ENCODE measurements at regions not wholly inside any gene's neighbourhood (a gene's known extent, or its start where the extent isn't known, plus 50 kb on each side); places are given as distances from the start of the nearest gene placed in this dataset.

DNA sequence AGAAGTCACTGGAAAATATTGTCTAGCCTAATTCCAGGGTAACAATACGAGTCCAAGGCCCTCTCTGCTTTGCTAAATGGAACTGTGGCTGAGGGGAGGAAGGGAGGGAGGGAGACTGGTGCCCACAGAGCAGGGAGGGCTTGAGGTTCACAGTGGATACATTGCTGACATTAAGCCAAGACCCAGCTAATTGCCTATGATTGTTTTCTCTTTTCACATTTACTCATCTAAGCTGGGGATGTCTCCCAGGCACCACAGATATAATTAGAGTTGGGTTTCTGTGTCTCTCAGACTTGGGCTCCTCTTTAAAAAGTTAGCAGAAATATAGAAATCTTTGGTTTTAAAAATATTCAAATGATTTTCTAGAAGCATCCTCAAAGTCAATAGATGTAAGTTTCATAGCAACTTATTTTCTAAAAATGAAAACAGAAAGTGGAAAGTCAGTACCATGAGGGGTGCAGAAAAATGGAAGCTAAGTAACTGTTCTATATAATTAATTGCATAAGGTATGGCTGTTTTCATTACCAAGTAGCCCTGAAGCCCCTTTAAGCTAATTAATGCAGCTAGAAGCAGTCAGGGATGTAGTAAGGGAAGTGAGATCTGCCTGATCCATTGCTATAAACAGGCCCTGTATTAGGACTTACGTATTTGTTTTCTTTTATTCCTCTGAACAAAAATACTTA, 259.8 kb downstream of the NDUFS4 start:
- Histone ChIP-seq H3K27me3 (replicated peaks; ENCODE audit: insufficient read depth) (peaks cover 14% of the 10 kb centered on the region), H3K4me1 (ENCODE audit: insufficient read depth) (no peaks in the 10 kb centered on the region), H3K4me2 (ENCODE audit: unreplicated experiment) (no peak overlapping the region), H2AFZ (no peak overlapping the region), H4K20me1 (ENCODE audit: insufficient read depth) (no peaks in the 10 kb centered on the region), H3F3A (ENCODE audit: insufficient read depth) (no peaks in the 10 kb centered on the region), H3K9me3 (ENCODE audit: low read depth) (no peaks in the 10 kb centered on the region), H3K36me3 (ENCODE audit: low read depth) (no peaks in the 10 kb centered on the region), H3K9ac (no peak overlapping the region), H3K9me2 (ENCODE audit: insufficient read depth) (no peaks in the 10 kb centered on the region), H3K4me3 (no peak overlapping the region), H3K27ac (no peak overlapping the region), H3K79me2 (ENCODE audit: insufficient read depth) (no peaks in the 10 kb centered on the region)
- TF ChIP-seq EZH2phosphoT487 (IDR thresholded peaks at IDR 0.05; ENCODE audit: insufficient read depth, low read depth) (no peak), EZH2 (IDR thresholded peaks at IDR 0.05; ENCODE audit: insufficient read depth, poor library complexity, severe bottlenecking) (no peak)
- 59 to 70% methylated on average over 2 of the region's 2 CpGs for WGBS, 2 experiments (ENCODE audit: low coverage in 1 of 2, low lambda C conversion rate in 2 of 2, missing lambda C conversion rate in 2 of 2)
- in situ Hi-C loops (cut with MboI): no loop called here
- DNase-seq: no peak

DNA sequence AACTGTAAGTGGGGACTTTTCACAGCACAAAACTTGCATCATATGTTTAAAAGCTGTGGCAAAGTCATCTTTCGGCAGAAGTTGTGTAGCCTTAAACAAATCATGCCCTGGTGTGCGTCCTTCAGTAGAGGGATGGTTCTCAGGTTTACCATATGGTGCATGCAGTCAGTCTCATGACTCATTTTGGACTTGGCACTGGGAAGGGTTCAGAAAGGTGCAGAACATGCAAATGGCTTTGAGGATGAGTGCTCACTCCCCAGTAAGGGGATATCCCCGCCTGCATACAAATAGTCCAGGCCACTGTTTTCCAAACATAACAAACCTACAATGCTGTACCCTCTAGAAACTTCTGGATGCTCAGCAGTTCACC, 260.3 kb downstream of the NDUFS4 start:
- no peaks in the 10 kb centered on the region for H3K36me3 ChIP-seq (ENCODE audit: low read depth)
- no peak for DNase-seq
- in situ Hi-C loops (cut with MboI): no loop called here
- H2AFZ ChIP-seq: no peak overlapping the region
- no peak overlapping the region for H3K4me3 ChIP-seq
- no peaks in the 10 kb centered on the region for H3F3A ChIP-seq (ENCODE audit: insufficient read depth)
- H3K9ac ChIP-seq: no peak overlapping the region
- WGBS, 2 experiments (ENCODE audit: low coverage in 1 of 2, low lambda C conversion rate in 2 of 2, missing lambda C conversion rate in 2 of 2): 92 to 98% methylated on average over 3 of the region's 3 CpGs
- H4K20me1 ChIP-seq (ENCODE audit: insufficient read depth): no peaks in the 10 kb centered on the region
- peaks cover 14% of the 10 kb centered on the region for H3K27me3 ChIP-seq (replicated peaks; ENCODE audit: insufficient read depth)
- H3K9me3 ChIP-seq (ENCODE audit: low read depth): no peaks in the 10 kb centered on the region
- TF ChIP-seq EZH2 (IDR thresholded peaks at IDR 0.05; ENCODE audit: insufficient read depth, poor library complexity, severe bottlenecking) (no peak), EZH2phosphoT487 (IDR thresholded peaks at IDR 0.05; ENCODE audit: insufficient read depth, low read depth) (no peak)
- H3K79me2 ChIP-seq (ENCODE audit: insufficient read depth): no peaks in the 10 kb centered on the region
- no peak overlapping the region for H3K4me2 ChIP-seq (ENCODE audit: unreplicated experiment)
- H3K9me2 ChIP-seq (ENCODE audit: insufficient read depth): no peaks in the 10 kb centered on the region
- no peaks in the 10 kb centered on the region for H3K4me1 ChIP-seq (ENCODE audit: insufficient read depth)
- no peak overlapping the region for H3K27ac ChIP-seq

DNA sequence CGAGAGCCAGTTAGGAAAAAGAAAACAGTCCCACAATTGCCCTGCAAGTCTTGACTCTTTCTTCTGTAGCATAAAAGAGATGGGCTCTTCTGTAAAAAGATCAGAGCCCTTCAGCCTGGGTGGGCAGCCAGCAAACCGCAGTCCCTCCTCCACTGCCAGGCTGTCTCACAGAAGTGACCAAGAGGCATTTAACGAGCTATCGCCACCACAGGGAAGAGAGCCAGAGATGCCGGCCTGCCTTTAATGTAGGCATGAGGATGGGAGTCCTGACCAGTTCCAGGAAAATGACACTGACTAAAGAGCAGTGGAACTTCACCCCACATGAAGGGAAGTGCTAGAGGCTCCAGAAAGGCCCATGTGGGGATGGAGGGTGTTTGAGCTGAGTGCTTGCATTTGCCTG, 264.6 kb downstream of the NDUFS4 start:
- Histone ChIP-seq H3K27ac (no peak overlapping the region), H2AFZ (no peak overlapping the region), H3K27me3 (replicated peaks; ENCODE audit: insufficient read depth) (no peaks in the 10 kb centered on the region; the same call in 1 of the 2 replicates), H3K4me1 (ENCODE audit: insufficient read depth) (no peaks in the 10 kb centered on the region), H3K9me2 (ENCODE audit: insufficient read depth) (no peaks in the 10 kb centered on the region), H3F3A (ENCODE audit: insufficient read depth) (no peaks in the 10 kb centered on the region), H3K4me3 (no peak overlapping the region), H3K79me2 (ENCODE audit: insufficient read depth) (no peaks in the 10 kb centered on the region), H3K9ac (no peak overlapping the region), H3K4me2 (ENCODE audit: unreplicated experiment) (no peak overlapping the region), H4K20me1 (ENCODE audit: insufficient read depth) (no peaks in the 10 kb centered on the region), H3K9me3 (ENCODE audit: low read depth) (no peaks in the 10 kb centered on the region), H3K36me3 (ENCODE audit: low read depth) (no peaks in the 10 kb centered on the region)
- 80 to 85% methylated on average over 5 of the region's 5 CpGs for WGBS, 2 experiments (ENCODE audit: low coverage in 1 of 2, low lambda C conversion rate in 2 of 2, missing lambda C conversion rate in 2 of 2)
- no peak for TF ChIP-seq EZH2phosphoT487 (IDR thresholded peaks at IDR 0.05; ENCODE audit: insufficient read depth, low read depth)
- no peak for TF ChIP-seq EZH2 (IDR thresholded peaks at IDR 0.05; ENCODE audit: insufficient read depth, poor library complexity, severe bottlenecking)
- in situ Hi-C loops (cut with MboI): no loop called here
- no peak for DNase-seq

- Histone ChIP-seq H3F3A (ENCODE audit: insufficient read depth) (no peaks in the 10 kb centered on the region), H3K9ac (no peak overlapping the region), H3K27me3 (replicated peaks; ENCODE audit: insufficient read depth) (no peaks in the 10 kb centered on the region; the same call in 1 of the 2 replicates), H4K20me1 (ENCODE audit: insufficient read depth) (no peaks in the 10 kb centered on the region), H3K79me2 (ENCODE audit: insufficient read depth) (no peaks in the 10 kb centered on the region), H3K4me1 (ENCODE audit: insufficient read depth) (no peaks in the 10 kb centered on the region), H3K4me2 (ENCODE audit: unreplicated experiment) (no peak overlapping the region), H3K9me3 (ENCODE audit: low read depth) (no peaks in the 10 kb centered on the region), H3K4me3 (no peak overlapping the region), H2AFZ (no peak overlapping the region), H3K27ac (no peak overlapping the region), H3K9me2 (ENCODE audit: insufficient read depth) (no peaks in the 10 kb centered on the region), H3K36me3 (ENCODE audit: low read depth) (no peaks in the 10 kb centered on the region)
- DNase-seq: no peak
- in situ Hi-C loops (cut with MboI): no loop called here
- TF ChIP-seq EZH2 (IDR thresholded peaks at IDR 0.05; ENCODE audit: insufficient read depth, poor library complexity, severe bottlenecking) (no peak), EZH2phosphoT487 (IDR thresholded peaks at IDR 0.05; ENCODE audit: insufficient read depth, low read depth) (no peak)
- 69 to 74% methylated on average over 2 of the region's 2 CpGs for WGBS, 2 experiments (ENCODE audit: low coverage in 1 of 2, low lambda C conversion rate in 2 of 2, missing lambda C conversion rate in 2 of 2)
These were observed 265.5 kb downstream of the NDUFS4 start for GRCh38 chr5:53825926-53826325.

All from GM23248 (cell line).